Calu3 (cell line): ENCODE measurements at regions not wholly inside any gene's neighbourhood (a gene's known extent, or its start where the extent isn't known, plus 50 kb on each side); places are given as distances from the start of the nearest gene placed in this dataset.

Source experiments
- BruUV-seq: library from RNA; stranded (reverse); fragments of 400-500 nt; replicated peaks from 2 replicates; lab custom pipeline; 2021; lab: Mats Ljungman, UMichigan
- CTCF ChIA-PET: fragments of 300-600 bp; sonication (Branson Sonifier 250); formaldehyde crosslinking; loops from one replicate; lab custom pipeline; 2022; ENCODE audit warnings: antibody characterized with exemption; lab: Charles Lee
- DNase-seq: peaks from one replicate; pipeline ENCODE4 v3.0.0; 2022
- H3K27ac Mint-ChIP-seq: one replicate; pipeline ENCODE4 v1.8.0; 2022; ENCODE audit warnings: mixed read lengths; ENCODE audit not compliant: unreplicated experiment
- H3K27me3 Mint-ChIP-seq: one replicate; pipeline ENCODE4 v1.8.0; 2022; ENCODE audit warnings: mixed read lengths; ENCODE audit not compliant: unreplicated experiment
- H3K36me3 Mint-ChIP-seq: one replicate; pipeline ENCODE4 v1.8.0; 2022; ENCODE audit warnings: mild to moderate bottlenecking, moderate library complexity, mixed read lengths; ENCODE audit not compliant: insufficient read depth, unreplicated experiment
- H3K4me1 Mint-ChIP-seq: one replicate; pipeline ENCODE4 v1.8.0; 2022; ENCODE audit warnings: mild to moderate bottlenecking, low read depth, mixed read lengths; ENCODE audit not compliant: unreplicated experiment
- H3K4me3 Mint-ChIP-seq: one replicate; pipeline ENCODE4 v1.8.0; 2022; ENCODE audit warnings: mild to moderate bottlenecking, low read depth, moderate library complexity, mixed read lengths; ENCODE audit not compliant: unreplicated experiment
- H3K9me3 Mint-ChIP-seq: one replicate; pipeline ENCODE4 v1.8.0; 2022; ENCODE audit warnings: low read depth, mixed read lengths; ENCODE audit not compliant: unreplicated experiment
- intact Hi-C: fragments of 100-400 bp; cut with micrococcal nuclease; formaldehyde crosslinking; loops from one replicate; pipeline ENCODE4 v1.10.0; 2022; ENCODE audit not compliant: unreplicated experiment
- TF ChIP-seq, protein P1 (sequence below): fragments of 200-600 bp; IDR thresholded peaks from one replicate; pipeline ENCODE4 v1.8.0; 2022; ENCODE audit warnings: antibody characterized with exemption; ENCODE audit not compliant: unreplicated experiment

DNA sequence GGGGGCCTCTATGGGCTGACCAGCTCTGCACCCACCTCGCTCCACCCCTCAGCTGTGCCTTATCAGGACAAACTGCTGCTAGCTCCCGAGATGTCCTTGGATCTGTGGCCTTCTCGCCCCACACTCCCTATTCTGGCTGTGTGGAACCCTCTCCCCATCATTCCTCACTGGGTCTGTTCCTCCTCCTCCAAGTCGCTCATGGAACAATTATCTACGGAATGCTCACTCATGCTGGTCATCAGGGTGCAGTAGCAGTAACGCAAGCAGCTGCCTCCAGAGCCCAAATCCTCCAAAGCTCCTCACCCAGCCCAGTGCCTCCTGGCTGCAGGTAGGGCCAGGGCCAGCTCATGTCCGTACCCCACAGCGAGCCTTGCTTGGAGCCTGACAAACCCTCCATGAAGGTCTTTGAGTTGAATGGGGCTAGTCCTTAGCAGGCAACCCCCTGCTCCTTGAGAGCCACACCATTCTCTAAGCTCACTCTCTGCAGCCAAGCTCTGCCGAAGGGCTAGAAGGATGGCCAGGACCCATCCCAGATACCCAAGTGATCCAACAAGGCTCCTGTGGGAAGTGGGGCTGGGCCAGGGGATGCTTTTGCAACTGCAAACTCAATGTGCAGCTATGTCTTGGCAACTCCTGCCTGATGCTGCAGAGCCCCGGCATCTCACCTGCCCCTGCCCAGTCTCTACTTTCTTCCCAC lies 977.8 kb downstream of the TBC1D22A start:
- H3K9me3 Mint-ChIP-seq: peaks cover 14% of the 10 kb centered on the region
- CTCF ChIA-PET: no interaction called here
- H3K36me3 Mint-ChIP-seq: no peaks in the 10 kb centered on the region
- intact Hi-C loops: no loop called here
- H3K27ac Mint-ChIP-seq: no peak overlapping the region
- no TSS peak for BruUV-seq
- no peak overlapping the region for H3K4me3 Mint-ChIP-seq
- TF ChIP-seq, protein P1, sequence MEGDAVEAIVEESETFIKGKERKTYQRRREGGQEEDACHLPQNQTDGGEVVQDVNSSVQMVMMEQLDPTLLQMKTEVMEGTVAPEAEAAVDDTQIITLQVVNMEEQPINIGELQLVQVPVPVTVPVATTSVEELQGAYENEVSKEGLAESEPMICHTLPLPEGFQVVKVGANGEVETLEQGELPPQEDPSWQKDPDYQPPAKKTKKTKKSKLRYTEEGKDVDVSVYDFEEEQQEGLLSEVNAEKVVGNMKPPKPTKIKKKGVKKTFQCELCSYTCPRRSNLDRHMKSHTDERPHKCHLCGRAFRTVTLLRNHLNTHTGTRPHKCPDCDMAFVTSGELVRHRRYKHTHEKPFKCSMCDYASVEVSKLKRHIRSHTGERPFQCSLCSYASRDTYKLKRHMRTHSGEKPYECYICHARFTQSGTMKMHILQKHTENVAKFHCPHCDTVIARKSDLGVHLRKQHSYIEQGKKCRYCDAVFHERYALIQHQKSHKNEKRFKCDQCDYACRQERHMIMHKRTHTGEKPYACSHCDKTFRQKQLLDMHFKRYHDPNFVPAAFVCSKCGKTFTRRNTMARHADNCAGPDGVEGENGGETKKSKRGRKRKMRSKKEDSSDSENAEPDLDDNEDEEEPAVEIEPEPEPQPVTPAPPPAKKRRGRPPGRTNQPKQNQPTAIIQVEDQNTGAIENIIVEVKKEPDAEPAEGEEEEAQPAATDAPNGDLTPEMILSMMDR: no peak
- H3K4me1 Mint-ChIP-seq: no peaks in the 10 kb centered on the region
- no peaks in the 10 kb centered on the region for H3K27me3 Mint-ChIP-seq
- DNase-seq: no peak

DNA sequence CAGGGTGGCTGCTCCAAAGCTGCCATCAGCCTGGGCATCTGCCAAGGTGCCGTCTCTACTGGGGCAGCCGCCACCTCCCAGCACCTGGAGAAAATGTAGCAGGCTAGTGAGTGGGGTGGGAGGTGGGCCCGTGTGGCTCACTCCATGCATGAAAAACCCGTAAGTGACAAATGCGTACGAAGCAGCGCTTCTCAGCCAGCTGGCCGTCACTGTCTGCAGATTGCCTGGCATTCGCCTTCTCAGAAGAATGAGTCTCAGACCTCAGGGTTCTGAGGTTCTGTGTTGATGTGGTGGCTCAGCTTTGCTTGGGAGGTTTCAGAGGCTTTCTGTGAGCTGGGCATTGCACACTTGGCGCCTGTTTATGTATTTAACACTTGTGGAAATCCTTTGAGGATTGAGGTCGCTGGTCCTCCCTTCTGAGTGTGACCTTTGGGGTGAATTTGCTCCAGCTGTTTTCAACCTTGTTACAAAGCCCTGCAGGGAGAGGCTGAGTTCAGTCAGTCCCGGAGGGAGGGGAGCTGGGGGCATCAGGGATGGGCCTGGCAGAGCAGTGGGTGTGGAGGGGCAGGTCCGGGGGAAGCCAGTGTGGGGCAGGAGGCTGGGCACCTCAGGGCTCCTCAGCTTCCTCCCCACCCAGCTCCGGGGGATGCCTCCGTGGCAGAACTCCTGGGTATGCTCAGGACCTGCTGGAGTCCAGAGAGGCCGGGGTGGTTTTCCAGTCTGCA lies 977.0 kb downstream of the TBC1D22A start:
- Mint-ChIP-seq H3K4me3 (no peak overlapping the region), H3K27me3 (no peaks in the 10 kb centered on the region), H3K27ac (no peak overlapping the region), H3K4me1 (no peaks in the 10 kb centered on the region), H3K36me3 (no peaks in the 10 kb centered on the region), H3K9me3 (peaks cover 14% of the 10 kb centered on the region)
- DNase-seq: no peak
- intact Hi-C loops: no loop called here
- no TSS peak for BruUV-seq
- TF ChIP-seq, protein P1: no peak
- CTCF ChIA-PET: no interaction called here

DNA sequence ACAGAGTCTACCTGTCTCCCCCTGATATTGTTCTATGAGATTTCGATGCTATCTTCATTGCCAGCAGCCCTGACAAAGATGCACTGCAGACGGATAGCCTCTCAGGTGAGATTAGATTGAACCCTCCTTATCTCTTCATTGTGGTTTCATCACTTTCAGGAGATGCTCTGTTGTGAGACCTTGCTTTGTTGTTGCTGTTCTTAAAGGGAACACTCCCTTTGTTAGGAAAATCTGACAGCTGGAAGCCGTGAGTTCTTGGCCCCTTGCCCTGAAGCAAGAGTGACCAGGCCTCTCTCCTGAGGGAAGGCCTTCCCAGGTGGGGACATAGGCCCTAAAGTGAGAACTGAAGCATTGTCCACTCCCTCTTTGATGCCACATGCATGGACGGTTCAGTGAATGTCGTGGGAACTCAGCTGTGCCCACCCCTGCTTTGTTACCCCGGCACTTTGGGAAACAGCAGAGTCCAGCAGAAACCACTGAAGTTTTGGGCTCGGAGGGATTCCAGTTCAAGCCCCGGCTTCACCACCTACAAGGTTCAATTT lies 976.1 kb downstream of the TBC1D22A start:
- CTCF ChIA-PET: no interaction called here
- TF ChIP-seq, protein P1: no peak
- no peak for DNase-seq
- peaks cover 14% of the 10 kb centered on the region for H3K9me3 Mint-ChIP-seq
- no peaks in the 10 kb centered on the region for H3K27me3 Mint-ChIP-seq
- no peaks in the 10 kb centered on the region for H3K36me3 Mint-ChIP-seq
- no peak overlapping the region for H3K4me3 Mint-ChIP-seq
- no TSS peak for BruUV-seq
- intact Hi-C loops: no loop called here
- H3K27ac Mint-ChIP-seq: no peak overlapping the region
- no peaks in the 10 kb centered on the region for H3K4me1 Mint-ChIP-seq

DNA sequence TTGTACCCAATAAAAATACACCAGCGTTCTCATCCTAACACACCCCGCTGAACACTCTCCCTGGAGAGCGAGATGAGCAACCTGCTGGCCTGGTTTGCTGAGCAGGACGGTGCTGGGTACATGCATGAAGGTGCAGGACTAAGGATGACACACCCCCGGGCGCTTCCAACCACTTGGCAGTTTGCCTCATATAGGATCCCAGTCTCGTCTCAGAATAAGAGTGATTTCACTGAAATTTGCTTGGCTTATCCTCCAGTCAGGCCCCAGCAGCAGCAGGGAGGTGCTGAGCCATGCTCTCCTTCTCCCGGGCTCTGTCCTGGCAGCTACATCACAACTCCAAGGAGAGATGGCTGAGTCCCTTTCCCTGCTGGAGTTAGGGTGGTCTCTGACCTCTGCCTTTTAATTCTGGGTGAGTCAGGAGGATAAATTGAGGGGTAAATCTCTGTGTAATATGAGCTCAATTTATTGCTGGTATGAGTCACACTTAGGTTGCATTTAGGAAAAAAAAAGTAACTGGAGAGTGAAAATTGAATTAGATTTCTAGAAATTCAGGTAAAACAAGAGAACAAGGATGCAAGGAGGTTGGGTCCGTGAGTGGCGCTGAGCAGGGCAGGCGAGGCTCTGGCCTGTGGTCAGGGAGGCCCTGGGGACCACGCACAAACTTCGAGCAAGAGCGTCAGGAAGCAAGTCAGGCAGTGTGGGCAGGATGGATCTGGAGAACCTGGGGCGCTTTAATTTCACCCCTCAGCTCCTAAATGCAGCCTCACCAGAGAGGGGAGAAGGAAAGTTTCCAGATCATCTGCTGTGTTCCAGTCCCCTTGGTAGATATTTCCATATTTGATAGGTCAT lies 974.0 kb downstream of the TBC1D22A start:
- CTCF ChIA-PET: no interaction called here
- no peak for DNase-seq

More for the DNA sequence above, 974.0 kb downstream of the TBC1D22A start:
- peaks cover 22% of the 10 kb centered on the region for H3K9me3 Mint-ChIP-seq
- H3K4me1 Mint-ChIP-seq: no peaks in the 10 kb centered on the region
- TF ChIP-seq, protein P1: no peak
- H3K27ac Mint-ChIP-seq: no peak overlapping the region
- no TSS peak for BruUV-seq
- intact Hi-C loops: no loop called here
- H3K27me3 Mint-ChIP-seq: no peaks in the 10 kb centered on the region
- no peak overlapping the region for H3K4me3 Mint-ChIP-seq
- no peaks in the 10 kb centered on the region for H3K36me3 Mint-ChIP-seq
